GM12865 (cell line): ENCODE measurements at regions not wholly inside any gene's neighbourhood (a gene's known extent, or its start where the extent isn't known, plus 50 kb on each side); places are given as distances from the start of the nearest gene placed in this dataset.
"Not testable (repeated sequence)": the region's sequence is repeated elsewhere in the genome, so short reads cannot be mapped to it uniquely, and the experiment has no call there.

Experiments
- DNase-seq: peaks from one replicate; pipeline ENCODE4 v3.0.0; 2010; ENCODE audit warnings: low read depth
- H3K4me3 ChIP-seq: 2 replicates; pipeline ENCODE4 v1.5.1; 2011; ENCODE audit warnings: mild to moderate bottlenecking, low read depth, low read length, control low read depth
- TF ChIP-seq, protein P1 (sequence below): IDR thresholded peaks from 2 replicates; pipeline ENCODE4 v1.5.1; 2011; ENCODE audit warnings: low read length, control low read depth, low read depth, inconsistent platforms; ENCODE audit not compliant: insufficient read depth; ENCODE audit errors: missing control alignments

DNA sequence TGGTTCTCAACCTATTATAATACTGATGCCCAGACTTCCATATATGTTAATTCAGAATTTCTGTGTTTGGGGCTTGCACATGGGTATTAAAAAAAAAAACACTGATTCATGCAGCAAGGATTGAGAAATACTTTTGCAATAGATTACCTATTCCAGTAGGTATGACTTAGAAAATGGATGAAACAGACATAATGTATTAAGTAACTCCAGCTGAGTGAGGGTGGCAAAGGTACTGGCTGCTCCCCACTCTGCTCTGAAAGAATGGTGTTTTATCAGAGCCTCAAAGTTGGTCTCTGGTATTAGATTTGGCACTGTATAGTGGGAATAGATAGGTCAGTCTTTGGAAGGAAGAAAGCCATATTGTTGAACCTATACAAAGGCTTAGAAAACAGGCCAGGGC, 234.3 kb upstream of the FOLH1 start:
- no peak for DNase-seq
- no peak overlapping the region for H3K4me3 ChIP-seq
- TF ChIP-seq, protein P1, sequence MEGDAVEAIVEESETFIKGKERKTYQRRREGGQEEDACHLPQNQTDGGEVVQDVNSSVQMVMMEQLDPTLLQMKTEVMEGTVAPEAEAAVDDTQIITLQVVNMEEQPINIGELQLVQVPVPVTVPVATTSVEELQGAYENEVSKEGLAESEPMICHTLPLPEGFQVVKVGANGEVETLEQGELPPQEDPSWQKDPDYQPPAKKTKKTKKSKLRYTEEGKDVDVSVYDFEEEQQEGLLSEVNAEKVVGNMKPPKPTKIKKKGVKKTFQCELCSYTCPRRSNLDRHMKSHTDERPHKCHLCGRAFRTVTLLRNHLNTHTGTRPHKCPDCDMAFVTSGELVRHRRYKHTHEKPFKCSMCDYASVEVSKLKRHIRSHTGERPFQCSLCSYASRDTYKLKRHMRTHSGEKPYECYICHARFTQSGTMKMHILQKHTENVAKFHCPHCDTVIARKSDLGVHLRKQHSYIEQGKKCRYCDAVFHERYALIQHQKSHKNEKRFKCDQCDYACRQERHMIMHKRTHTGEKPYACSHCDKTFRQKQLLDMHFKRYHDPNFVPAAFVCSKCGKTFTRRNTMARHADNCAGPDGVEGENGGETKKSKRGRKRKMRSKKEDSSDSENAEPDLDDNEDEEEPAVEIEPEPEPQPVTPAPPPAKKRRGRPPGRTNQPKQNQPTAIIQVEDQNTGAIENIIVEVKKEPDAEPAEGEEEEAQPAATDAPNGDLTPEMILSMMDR = no peak

DNA sequence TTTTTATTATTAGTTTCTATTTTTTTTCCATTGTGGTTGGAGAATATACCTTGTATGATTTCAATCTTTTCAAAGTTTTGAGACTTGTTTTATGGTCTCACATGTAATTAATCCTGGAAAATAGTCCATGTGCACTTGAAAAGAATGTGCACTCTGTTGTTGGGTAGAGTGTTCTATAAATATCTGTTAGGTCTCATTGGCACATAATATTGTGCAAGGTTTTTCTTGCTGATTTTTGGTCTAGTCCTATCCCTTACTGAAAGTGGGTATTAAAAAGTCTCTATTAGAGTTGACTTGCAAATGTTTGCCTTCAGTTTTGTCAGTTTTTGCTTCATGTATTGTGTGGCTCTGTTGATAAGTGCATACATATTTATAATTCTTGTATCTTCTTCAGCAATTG, 231.5 kb upstream of the FOLH1 start:
- not testable (repeated sequence) for H3K4me3 ChIP-seq, DNase-seq

DNA sequence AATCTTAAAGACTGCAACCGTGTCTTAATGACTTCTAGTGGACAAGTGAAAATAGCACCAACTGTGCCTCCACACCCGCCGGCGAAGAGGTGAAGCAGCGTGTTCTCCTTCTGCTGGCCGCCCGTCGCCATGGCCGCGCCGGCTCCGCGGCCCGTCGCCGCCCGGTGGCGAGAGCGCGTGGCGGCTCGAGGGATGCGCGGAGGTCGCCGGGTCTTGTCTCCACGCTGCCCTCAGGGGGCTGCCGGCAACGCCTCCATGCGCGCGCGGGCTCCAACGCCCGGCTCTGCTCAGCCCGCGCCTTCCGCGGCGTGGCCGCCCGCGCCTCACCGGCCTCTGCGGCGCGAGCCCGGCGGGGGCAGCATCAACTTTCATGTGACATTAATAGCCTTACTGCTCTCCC, 225.9 kb upstream of the FOLH1 start:
- not testable (repeated sequence) for DNase-seq, H3K4me3 ChIP-seq

DNA sequence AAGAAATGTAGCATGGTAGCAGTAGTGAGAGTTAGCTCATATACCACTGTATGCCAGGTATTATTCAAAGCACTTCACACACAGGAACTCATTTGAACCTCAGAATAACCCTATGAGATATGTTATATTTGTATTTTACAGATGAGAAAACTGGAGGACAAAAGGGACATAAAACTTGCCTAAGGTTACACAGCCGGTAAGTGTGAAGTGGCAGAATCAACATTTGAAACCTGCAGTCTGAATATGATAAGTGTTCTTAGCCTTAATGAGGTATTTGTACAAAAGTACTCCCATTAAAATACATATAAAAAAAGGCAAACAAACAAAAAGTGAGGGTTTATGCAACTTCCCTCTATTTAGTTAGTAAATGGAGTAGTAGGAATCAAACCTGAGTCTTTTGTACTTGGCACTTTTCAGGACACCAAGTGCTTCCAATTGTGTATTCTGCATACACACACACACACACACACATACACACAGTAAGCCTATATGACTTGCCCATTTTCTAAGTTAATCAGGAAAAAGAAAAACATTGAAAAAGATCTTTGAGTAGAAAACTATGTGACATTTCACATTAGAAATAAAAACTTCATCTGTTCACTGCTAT, 223.9 kb upstream of the FOLH1 start:
- DNase-seq = no peak
- H3K4me3 ChIP-seq = no peak overlapping the region
- TF ChIP-seq, protein P1 = no peak

DNA sequence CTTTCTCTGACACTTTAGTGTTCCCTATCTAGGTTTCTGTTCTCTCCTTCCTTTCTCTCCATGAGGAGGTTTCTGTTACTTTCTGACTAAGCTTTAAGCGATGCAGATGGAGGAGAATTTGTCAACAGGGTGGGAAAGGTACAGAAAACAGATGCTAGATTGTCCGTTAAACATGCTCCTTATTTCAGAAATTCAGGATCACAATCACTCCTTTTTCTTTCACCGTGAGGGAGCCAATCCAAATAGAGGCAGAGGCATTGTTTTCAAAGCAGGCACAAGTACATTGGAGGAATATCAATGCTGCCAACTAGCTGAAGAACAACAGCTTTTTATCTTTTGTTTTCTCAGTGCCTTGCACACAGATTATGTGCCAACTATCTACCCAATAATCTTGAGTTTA, 215.7 kb upstream of the FOLH1 start:
- TF ChIP-seq, protein P1 = no peak
- no peak for DNase-seq

DNA sequence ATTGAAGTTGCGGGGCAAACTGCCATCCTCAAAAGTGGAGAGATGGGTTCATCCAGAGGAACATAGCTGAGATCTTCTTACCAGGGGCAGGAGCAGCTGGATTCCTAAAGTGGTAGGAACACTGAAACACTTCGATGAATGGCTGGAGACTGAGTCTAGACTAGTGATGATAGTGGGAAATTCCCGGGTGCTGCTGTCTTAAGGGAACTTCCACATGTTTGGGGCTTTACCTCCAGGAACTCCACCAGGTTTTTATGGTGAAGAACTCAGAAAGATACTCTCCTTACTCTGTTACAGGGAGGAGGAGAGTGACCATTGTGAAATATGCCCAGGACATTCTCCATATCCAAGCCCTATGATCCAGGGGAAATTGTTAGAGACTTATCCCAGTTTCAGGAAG, 210.5 kb upstream of the FOLH1 start:
- not testable (repeated sequence) for DNase-seq, H3K4me3 ChIP-seq

More for the DNA sequence above, 215.7 kb upstream of the FOLH1 start:
- H3K4me3 ChIP-seq = no peak overlapping the region

DNA sequence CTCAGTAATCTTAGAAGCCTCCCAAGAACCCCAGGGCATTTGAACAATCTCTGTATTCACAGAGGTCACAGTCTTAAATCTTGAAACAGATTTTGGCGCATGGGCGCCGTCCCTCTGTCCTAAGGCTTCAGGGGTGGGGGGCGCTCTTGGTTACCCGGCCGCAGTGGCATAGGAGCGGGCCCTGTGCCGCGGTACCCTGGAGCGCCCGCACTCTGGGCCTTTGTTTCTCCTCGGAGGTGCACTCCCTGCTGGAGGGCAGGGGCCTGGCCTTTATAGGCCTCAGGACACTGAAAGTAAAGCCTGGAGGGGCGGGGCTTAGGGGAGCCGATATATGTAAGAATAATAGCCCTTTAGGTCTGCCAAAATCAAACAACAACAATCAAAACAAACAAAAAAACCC, 197.3 kb upstream of the FOLH1 start:
- TF ChIP-seq, protein P1 = no peak
- DNase-seq = no peak
- no peak overlapping the region for H3K4me3 ChIP-seq

DNA sequence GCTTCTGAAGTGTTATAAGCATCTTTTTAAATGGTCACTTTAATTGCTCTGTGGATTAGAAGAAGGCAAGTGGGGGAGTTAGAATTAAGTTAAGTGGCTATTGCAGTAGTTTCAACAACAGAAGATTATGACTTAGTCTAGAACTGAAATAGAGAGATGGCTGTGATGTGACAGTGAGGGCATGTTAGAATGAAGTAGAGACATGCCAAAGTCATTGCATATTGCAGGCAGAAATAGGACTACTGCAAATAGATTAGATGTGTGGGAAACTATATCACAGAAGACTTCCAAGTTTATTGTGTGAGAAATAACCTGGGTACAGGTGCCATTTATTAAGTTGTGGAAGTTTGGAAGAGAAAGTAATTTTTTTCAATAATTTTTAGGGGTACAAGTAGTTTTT, 187.4 kb upstream of the FOLH1 start:
- DNase-seq, H3K4me3 ChIP-seq: not testable (repeated sequence)

DNA sequence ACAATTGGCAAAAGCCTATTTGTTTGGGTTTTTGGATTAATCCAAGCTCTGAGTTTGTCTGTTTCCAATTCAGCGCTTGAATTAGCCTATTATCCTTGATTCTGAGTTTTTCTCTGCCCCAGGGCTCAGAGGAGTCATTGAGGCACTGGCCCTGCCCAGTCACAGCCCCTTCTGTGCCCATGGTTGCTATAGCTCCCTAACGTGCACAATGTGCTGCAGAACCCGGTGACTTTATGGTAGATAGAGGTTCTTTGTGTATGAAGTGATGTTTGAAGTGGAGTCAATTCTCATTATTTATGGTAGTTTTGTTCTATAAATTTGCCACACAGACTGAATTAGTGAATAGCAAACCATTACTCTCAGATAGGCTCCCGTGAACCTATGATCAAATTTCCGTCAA, 182.0 kb upstream of the FOLH1 start:
- not testable (repeated sequence) for DNase-seq, H3K4me3 ChIP-seq

DNA sequence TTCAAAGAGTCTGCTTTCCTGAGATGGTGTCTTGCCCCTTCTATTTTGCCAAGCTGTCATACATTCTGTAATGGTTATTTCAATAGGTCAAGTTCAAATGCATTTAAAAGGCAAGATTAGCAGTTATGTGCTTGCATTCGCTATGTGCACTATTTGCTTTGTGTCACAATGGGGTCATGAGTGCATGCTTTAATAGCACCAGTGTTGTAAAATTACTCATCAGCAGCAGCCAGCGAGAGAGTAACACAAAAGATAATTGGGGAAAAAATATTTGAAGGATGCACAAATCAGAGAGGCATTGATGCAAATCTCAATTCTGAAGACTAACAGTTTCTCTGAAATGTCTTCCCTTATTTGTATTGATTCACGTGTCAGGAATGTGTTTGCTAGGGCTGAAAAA, 180.7 kb upstream of the FOLH1 start:
- H3K4me3 ChIP-seq, DNase-seq: not testable (repeated sequence)

DNA sequence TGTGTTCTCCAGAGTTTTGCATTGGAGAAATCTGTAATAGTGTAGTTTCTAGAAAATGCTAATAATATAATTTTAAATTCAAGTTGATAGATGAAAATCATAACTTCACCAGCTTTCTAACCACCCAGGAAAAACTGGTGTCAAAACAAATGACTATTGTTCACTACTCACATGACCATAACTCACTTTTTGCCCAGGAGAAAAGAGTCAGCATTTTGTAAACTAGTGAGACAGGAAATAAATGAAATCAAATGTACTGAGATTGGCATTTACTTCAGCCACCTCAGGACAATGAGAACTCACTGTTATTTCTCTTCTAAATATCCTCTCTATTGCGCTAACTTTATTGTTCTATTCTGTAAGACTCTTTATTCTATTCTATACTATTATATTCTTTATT, 176.0 kb upstream of the FOLH1 start:
- DNase-seq, H3K4me3 ChIP-seq: not testable (repeated sequence)
